ENCODE measurements at regions not wholly inside any gene's neighbourhood (a gene's known extent, or its start where the extent isn't known, plus 50 kb on each side); places are given as distances from the start of the nearest gene placed in this dataset.

GRCh38 chr1:87951409-87951808 lies 622.7 kb downstream of the LMO4 start:
- no peak for TF ChIP-seq CTCF (IDR thresholded peaks at IDR 0.05)
- no peak for TF ChIP-seq SIN3A (IDR thresholded peaks at IDR 0.05; ENCODE audit: borderline replicate concordance, insufficient read depth, low read depth, low read length)
- TF ChIP-seq REST (IDR thresholded peaks at IDR 0.05; ENCODE audit: insufficient read depth in 1 of 2, low read depth in 2 of 2, low read length in 1 of 2) = no peak
- TF ChIP-seq POLR2AphosphoS5 (IDR thresholded peaks at IDR 0.05; ENCODE audit: low read depth, low read length) = no peak
- TF ChIP-seq TCF7L2 (IDR thresholded peaks at IDR 0.05; ENCODE audit: low read depth, low read length) = no peak

All from Panc1 (cell line).